ENCODE measurements at regions not wholly inside any gene's neighbourhood (a gene's known extent, or its start where the extent isn't known, plus 50 kb on each side); places are given as distances from the start of the nearest gene placed in this dataset.

DNA sequence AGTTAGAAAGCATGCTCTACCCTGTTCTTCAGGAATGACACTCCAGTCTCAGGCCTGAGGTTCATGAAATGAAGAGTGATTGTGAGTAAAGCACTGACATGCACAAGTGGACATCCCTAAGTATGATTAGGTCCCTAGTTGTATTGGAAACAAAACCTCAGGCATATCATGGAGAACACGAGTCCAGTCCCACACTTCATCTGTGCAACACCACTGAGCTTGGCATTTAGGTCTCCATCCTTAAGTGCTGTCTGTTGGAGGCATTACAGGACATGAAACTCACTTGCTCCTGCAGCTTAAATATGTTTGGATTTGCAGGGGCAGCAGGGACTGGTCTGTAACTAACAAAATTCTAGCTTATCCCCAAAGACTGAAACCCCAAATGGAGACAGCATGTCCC, 250.3 kb upstream of the KLHL29 start:
- TF ChIP-seq, protein P1, sequence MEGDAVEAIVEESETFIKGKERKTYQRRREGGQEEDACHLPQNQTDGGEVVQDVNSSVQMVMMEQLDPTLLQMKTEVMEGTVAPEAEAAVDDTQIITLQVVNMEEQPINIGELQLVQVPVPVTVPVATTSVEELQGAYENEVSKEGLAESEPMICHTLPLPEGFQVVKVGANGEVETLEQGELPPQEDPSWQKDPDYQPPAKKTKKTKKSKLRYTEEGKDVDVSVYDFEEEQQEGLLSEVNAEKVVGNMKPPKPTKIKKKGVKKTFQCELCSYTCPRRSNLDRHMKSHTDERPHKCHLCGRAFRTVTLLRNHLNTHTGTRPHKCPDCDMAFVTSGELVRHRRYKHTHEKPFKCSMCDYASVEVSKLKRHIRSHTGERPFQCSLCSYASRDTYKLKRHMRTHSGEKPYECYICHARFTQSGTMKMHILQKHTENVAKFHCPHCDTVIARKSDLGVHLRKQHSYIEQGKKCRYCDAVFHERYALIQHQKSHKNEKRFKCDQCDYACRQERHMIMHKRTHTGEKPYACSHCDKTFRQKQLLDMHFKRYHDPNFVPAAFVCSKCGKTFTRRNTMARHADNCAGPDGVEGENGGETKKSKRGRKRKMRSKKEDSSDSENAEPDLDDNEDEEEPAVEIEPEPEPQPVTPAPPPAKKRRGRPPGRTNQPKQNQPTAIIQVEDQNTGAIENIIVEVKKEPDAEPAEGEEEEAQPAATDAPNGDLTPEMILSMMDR (IDR thresholded peaks at IDR 0.05; ENCODE audit: low read depth, low read length), result no peak

DNA sequence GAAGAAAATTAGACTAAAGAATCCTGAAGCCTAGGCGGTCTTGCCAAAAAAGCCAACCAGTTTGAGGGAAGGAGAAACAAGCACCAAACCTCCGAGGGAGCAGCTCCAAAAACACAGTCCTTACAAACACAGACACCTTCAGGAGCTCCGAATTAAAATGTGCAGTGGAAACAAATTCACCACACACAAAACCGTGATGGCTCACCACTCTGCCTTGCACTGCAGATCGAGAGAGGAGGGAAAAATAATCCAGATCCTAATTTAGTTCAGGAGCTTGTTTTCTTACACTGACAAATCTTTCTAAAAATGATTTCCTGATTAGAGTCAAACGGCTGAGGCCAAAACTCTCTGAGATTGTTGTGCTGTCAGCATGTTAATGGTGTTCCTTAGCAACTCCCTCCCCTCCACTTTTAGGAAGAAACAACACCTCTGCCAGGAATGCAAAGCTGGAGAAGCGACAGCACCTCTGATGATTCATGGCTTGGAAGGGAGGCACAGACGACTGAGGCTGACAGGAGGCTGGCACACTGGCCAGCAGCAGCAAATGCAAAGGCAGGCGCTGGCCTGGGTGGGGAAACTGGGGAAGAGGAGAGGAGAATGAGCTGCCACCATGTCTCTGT, 249.4 kb upstream of the KLHL29 start:
- no peak for DNase-seq (ENCODE audit: extremely low read depth, low read depth)
- TF ChIP-seq, protein P1 (IDR thresholded peaks at IDR 0.05; ENCODE audit: low read depth, low read length), result no peak

More for the DNA sequence above, 250.3 kb upstream of the KLHL29 start:
- no peak for DNase-seq (ENCODE audit: extremely low read depth, low read depth)

DNA sequence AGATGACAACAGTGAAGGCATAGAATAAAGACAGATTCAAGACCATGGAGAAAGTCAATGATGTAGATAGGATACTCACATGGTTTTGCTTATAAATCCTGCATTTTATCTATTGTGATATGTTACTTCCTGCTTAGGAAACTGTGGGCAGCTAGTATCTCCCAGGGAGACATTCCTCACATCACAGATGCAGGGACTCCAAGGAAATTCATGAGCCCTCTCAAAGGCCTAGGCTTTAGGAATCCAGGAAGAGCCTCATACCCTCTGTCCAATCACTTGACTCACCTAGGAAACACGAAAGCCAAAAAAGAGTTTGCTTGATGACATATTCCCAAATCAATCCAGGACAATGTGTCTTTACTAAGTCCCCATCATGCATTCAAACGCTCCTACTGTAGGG, 247.8 kb upstream of the KLHL29 start:
- DNase-seq (ENCODE audit: extremely low read depth, low read depth), result no peak
- TF ChIP-seq, protein P1 (IDR thresholded peaks at IDR 0.05; ENCODE audit: low read depth, low read length), result no peak

DNA sequence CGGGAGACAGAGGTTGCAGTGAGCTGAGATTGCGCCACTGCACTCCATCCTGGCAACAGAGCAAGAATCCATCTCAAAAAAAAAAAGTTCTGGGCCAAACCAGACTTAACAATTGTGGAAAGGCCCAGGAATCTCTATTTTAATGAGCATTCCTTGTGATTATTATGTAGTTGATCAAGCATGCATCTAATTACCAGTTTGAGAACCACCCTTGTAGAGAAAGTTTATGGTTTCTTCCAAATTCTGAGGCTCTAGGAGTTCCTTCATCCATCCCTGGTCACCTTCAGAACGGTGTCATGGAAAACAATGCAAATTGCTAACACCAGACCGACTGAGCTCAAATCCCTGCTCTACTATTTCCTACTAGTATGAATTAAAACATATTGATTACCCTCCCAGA, 246.3 kb upstream of the KLHL29 start:
- no peak for DNase-seq (ENCODE audit: extremely low read depth, low read depth)
- TF ChIP-seq, protein P1 (IDR thresholded peaks at IDR 0.05; ENCODE audit: low read depth, low read length), result no peak

DNA sequence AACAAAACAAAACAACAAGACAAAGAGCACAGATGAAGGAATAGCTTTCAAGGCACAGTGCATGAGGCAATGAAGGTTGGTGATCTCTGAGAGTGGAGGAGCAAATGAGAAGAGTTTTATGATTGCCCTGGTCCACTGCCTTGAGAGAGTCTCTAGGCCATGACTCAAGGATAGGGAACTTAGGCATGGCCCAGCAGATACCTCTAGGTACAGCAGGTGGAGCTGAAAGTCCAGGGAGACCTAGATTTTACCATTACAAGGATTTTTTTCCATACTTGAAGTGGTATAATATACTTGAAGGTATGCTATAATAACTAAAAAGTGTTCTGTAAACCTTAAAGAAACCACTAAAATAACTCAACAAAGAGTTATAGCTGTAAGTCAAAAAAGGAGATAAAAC, 239.5 kb upstream of the KLHL29 start:
- no peak for DNase-seq (ENCODE audit: extremely low read depth, low read depth)
- TF ChIP-seq, protein P1 (IDR thresholded peaks at IDR 0.05; ENCODE audit: low read depth, low read length), result no peak

DNA sequence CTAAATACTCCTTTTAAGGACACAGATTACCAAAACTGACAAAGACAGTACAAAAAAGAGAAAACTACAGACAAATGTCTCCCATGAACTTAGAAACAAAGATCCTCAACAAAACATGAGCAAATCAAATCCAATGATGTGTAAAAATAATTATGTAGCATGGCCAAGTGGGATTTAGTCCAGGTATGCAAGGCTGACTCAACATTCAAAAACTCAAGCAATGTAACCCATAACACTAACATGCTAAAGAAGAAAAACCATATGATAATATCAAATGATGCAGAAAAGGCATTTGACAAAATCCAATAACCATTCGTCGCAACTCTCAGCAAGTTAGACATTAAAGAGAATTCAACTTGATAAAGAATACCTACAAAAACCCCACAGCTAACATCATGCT, 239.0 kb upstream of the KLHL29 start:
- TF ChIP-seq, protein P1 (IDR thresholded peaks at IDR 0.05; ENCODE audit: low read depth, low read length), result no peak

DNA sequence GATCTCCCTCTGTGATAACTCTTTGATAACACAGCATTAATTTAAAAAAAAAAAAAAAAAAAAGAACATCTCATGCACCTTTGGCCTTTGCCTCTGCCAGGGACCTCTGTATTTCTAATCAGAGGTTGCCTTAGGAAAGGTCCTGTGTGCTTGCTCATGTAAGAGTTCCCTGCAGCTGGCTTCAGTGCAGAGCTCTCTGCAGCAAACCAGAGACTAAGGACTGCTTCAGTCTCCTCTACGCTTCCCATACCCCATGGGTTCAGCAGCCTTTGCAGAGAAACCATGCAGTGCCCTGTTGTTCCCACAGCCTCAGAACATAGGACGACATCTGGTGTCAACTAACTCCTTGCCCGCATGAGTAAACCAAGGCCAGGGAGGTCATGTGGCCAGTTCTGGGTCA, 236.6 kb upstream of the KLHL29 start:
- no peak for DNase-seq (ENCODE audit: extremely low read depth, low read depth)
- TF ChIP-seq, protein P1 (IDR thresholded peaks at IDR 0.05; ENCODE audit: low read depth, low read length), result no peak

More for the DNA sequence above, 239.0 kb upstream of the KLHL29 start:
- DNase-seq (ENCODE audit: extremely low read depth, low read depth), result no peak
